Natural killer cell (primary cell): ENCODE measurements at regions not wholly inside any gene's neighbourhood (a gene's known extent, or its start where the extent isn't known, plus 50 kb on each side); places are given as distances from the start of the nearest gene placed in this dataset.
A peak's percentile ranks its signal among the peaks of the same experiment; 100 is the strongest.

Source experiments
- ATAC-seq, 3 donors: fragments of 150-1000 bp in 2 of 3; fragments of 200-7000 bp in 1 of 3; cut with Tn5 transposase; 1 replicate in 1 of 3; 2 replicates in 2 of 3; pipeline ENCODE4 v1.10.0; 2021; ENCODE audit warnings: mild to moderate bottlenecking in 2 of 3, moderate library complexity in 2 of 3
- DNase-seq, 2 donors: peaks; one replicate each; pipeline versions ENCODE4 v3.0.0 to v3.0.0-alpha.2; 2013 to 2021; ENCODE audit warnings: mixed read lengths in 1 of 2
- H3K27ac ChIP-seq: one replicate; pipeline ENCODE4 v1.5.1; 2013; ENCODE audit warnings: mild to moderate bottlenecking, low read length
- H3K27me3 ChIP-seq: one replicate; pipeline ENCODE4 v1.6.1; 2013; ENCODE audit warnings: low read length; ENCODE audit not compliant: control insufficient read depth, insufficient read depth
- H3K36me3 ChIP-seq: one replicate; pipeline ENCODE4 v1.6.1; 2013; ENCODE audit warnings: low read length; ENCODE audit not compliant: control insufficient read depth, insufficient read depth
- H3K4me1 ChIP-seq: one replicate; pipeline ENCODE4 v1.6.1; 2013; ENCODE audit warnings: low read length; ENCODE audit not compliant: control insufficient read depth, insufficient read depth
- H3K4me3 ChIP-seq: one replicate; pipeline ENCODE4 v1.5.1; 2013; ENCODE audit warnings: low read length
- H3K9me3 ChIP-seq: one replicate; pipeline ENCODE4 v1.6.1; 2013; ENCODE audit warnings: low read length; ENCODE audit not compliant: control insufficient read depth, insufficient read depth
- H3K27ac Mint-ChIP-seq, 2 donors: one replicate each; pipeline ENCODE4 v1.8.0; 2022; ENCODE audit warnings: mild to moderate bottlenecking in 2 of 2, mixed read lengths in 2 of 2, moderate library complexity in 1 of 2
- H3K27me3 Mint-ChIP-seq, 2 donors: one replicate each; pipeline ENCODE4 v1.8.0; 2022; ENCODE audit warnings: low read depth in 2 of 2, mixed read lengths in 2 of 2
- H3K36me3 Mint-ChIP-seq: one replicate; pipeline ENCODE4 v1.8.0; 2022; ENCODE audit warnings: mixed read lengths
- H3K4me1 Mint-ChIP-seq, 2 donors: one replicate each; pipeline ENCODE4 v1.8.0; 2022; ENCODE audit warnings: mixed read lengths in 2 of 2
- H3K4me3 Mint-ChIP-seq: one replicate; pipeline ENCODE4 v1.8.0; 2022; ENCODE audit warnings: mild to moderate bottlenecking, moderate library complexity, mixed read lengths
- H3K9me3 Mint-ChIP-seq, 2 donors: one replicate each; pipeline ENCODE4 v1.8.0; 2022; ENCODE audit warnings: mixed read lengths in 2 of 2
- WGBS: methylation state at CpG from one replicate; pipeline ENCODE4 v1.1.7; 2013; ENCODE audit warnings: missing lambda C conversion rate; ENCODE audit not compliant: insufficient coverage; 5-methylcytosine and 5-hydroxymethylcytosine counted together
- intact Hi-C: fragments of 100-400 bp; cut with micrococcal nuclease; formaldehyde crosslinking; loops from one replicate; pipeline ENCODE4 v1.14.2; 2022
- TF ChIP-seq, protein P1 (sequence below): fragments of 200-600 bp; IDR thresholded peaks from one replicate; pipeline ENCODE4 v1.8.0; 2022; ENCODE audit warnings: antibody characterized with exemption

DNA sequence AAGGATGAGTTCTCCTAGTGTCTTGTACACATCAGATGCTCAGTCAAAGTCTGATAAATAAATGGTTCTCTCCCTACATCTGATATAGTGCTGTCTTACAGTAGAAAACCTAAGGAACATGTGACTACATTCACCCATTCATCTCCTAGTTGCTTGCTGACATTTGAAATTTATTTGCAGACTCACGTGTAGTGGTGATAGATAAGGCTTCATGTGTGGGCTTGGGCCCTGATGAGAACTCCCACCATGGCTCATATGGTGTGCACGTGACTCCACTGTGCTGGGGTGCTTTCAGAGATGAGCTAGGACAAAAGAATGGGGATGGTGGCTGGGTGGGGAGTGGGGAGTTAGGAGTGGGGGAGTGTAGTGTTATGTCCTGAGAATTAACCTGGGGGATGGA is 287.3 kb downstream of the RPS24 start:
- Mint-ChIP-seq H3K27me3 (peaks cover 0 to 2% of the 10 kb centered on the region in 2 donors), H3K4me1 (peaks cover 8 to 10% of the 10 kb centered on the region in 2 donors), H3K36me3 (peaks cover 2% of the 10 kb centered on the region), H3K27ac (peak overlapping the region in 1 of 2 donors; percentile 54), H3K4me3 (no peak overlapping the region), H3K9me3 (peaks cover 3 to 4% of the 10 kb centered on the region in 2 donors)
- peaks cover 20% of the 10 kb centered on the region for H3K4me1 ChIP-seq
- H3K9me3 ChIP-seq = no peaks in the 10 kb centered on the region
- WGBS = 91% methylated on average over 2 of the region's 2 CpGs
- intact Hi-C loops = no loop called here
- no peaks in the 10 kb centered on the region for H3K27me3 ChIP-seq
- DNase-seq (no peak), ATAC-seq (no peak)
- TF ChIP-seq, protein P1, sequence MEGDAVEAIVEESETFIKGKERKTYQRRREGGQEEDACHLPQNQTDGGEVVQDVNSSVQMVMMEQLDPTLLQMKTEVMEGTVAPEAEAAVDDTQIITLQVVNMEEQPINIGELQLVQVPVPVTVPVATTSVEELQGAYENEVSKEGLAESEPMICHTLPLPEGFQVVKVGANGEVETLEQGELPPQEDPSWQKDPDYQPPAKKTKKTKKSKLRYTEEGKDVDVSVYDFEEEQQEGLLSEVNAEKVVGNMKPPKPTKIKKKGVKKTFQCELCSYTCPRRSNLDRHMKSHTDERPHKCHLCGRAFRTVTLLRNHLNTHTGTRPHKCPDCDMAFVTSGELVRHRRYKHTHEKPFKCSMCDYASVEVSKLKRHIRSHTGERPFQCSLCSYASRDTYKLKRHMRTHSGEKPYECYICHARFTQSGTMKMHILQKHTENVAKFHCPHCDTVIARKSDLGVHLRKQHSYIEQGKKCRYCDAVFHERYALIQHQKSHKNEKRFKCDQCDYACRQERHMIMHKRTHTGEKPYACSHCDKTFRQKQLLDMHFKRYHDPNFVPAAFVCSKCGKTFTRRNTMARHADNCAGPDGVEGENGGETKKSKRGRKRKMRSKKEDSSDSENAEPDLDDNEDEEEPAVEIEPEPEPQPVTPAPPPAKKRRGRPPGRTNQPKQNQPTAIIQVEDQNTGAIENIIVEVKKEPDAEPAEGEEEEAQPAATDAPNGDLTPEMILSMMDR = no peak
- no peak overlapping the region for H3K27ac ChIP-seq
- no peak overlapping the region for H3K4me3 ChIP-seq
- no peaks in the 10 kb centered on the region for H3K36me3 ChIP-seq

DNA sequence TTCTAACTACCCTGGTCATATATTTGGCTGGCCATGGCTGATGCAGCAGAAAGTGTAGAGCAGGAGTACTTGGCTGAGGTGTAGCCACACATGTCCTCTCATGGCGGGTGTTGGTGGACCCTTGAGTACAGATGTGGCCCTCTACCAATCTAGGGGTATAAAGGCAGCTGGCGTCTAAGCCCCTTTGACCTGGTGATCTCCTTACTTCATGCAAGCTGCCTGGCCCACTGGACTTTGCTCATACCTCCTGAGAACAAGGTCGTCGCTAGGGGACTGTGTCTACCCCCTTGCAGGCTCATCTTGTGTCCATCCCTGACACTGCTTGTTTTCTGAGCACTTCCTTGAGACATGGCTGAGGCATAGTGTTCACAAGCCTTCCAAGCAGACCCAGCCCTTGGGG is 287.8 kb downstream of the RPS24 start:
- Histone ChIP-seq H3K36me3 (no peaks in the 10 kb centered on the region), H3K4me1 (peaks cover 20% of the 10 kb centered on the region), H3K27ac (no peak overlapping the region), H3K4me3 (no peak overlapping the region), H3K9me3 (no peaks in the 10 kb centered on the region), H3K27me3 (no peaks in the 10 kb centered on the region)
- ATAC-seq (no peak), DNase-seq (no peak)
- peak overlapping the region in 1 of 2 donors; percentile 54 for H3K27ac Mint-ChIP-seq
- H3K4me3 Mint-ChIP-seq = no peak overlapping the region
- peaks cover 8 to 10% of the 10 kb centered on the region in 2 donors for H3K4me1 Mint-ChIP-seq
- H3K36me3 Mint-ChIP-seq = peaks cover 7% of the 10 kb centered on the region
- TF ChIP-seq, protein P1 = no peak
- peaks cover 0 to 5% of the 10 kb centered on the region in 2 donors for H3K27me3 Mint-ChIP-seq
- peaks cover 7 to 8% of the 10 kb centered on the region in 2 donors for H3K9me3 Mint-ChIP-seq
- 92% methylated on average over 4 of the region's 4 CpGs for WGBS
- intact Hi-C loops = no loop called here

DNA sequence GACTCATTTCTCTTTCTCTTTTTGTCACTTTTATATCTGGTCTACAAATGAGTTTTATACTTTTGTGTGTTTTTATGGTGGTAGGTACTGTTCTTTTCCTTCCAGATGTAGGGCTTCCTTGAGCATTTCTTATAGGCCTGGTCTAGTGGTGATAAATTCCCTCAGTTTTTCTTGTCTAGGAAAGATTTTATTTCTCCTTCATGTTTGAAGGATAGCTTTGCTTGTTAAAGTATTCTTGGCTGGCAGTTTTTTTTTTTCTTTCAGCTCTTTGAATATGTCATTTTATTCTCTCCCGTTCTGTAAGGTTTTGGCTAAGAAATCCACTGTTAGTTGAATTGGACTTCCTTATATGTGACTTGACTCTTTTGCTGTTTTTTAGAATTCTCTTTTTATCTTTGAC is 292.7 kb downstream of the RPS24 start:
- H3K27me3 Mint-ChIP-seq = peaks cover 0 to 10% of the 10 kb centered on the region in 2 donors
- Histone ChIP-seq H3K9me3 (peaks cover 5% of the 10 kb centered on the region), H3K36me3 (no peaks in the 10 kb centered on the region), H3K4me3 (no peak overlapping the region), H3K27ac (no peak overlapping the region), H3K4me1 (no peaks in the 10 kb centered on the region), H3K27me3 (no peaks in the 10 kb centered on the region)
- TF ChIP-seq, protein P1 = no peak
- intact Hi-C loops = no loop called here
- H3K4me3 Mint-ChIP-seq = no peak overlapping the region
- H3K27ac Mint-ChIP-seq = no peak overlapping the region
- peaks cover 9 to 12% of the 10 kb centered on the region in 2 donors for H3K9me3 Mint-ChIP-seq
- ATAC-seq = no peak
- H3K4me1 Mint-ChIP-seq = no peaks in the 10 kb centered on the region
- H3K36me3 Mint-ChIP-seq = peaks cover 12% of the 10 kb centered on the region
- DNase-seq = no peak
- WGBS = no CpG with 5 or more reads among the region's 1 CpG
